Nephron (organoid): ENCODE measurements at regions not wholly inside any gene's neighbourhood (a gene's known extent, or its start where the extent isn't known, plus 50 kb on each side); places are given as distances from the start of the nearest gene placed in this dataset.

Experiments
- H3K27ac Mint-ChIP-seq, 3 experiments: 2 replicates each; pipeline ENCODE4 v1.8.0; 2020; ENCODE audit warnings: mixed read lengths in 3 of 3, mild to moderate bottlenecking in 2 of 3, moderate library complexity in 1 of 3
- H3K27me3 Mint-ChIP-seq: 2 replicates; pipeline ENCODE4 v1.8.0; 2021; ENCODE audit warnings: low read depth, mild to moderate bottlenecking, moderate library complexity, mixed read lengths
- H3K36me3 Mint-ChIP-seq: 2 replicates; pipeline ENCODE4 v1.8.0; 2020; ENCODE audit warnings: low read depth, mixed read lengths
- H3K4me1 Mint-ChIP-seq: 2 replicates; pipeline ENCODE4 v1.8.0; 2020; ENCODE audit warnings: mixed read lengths
- H3K4me3 Mint-ChIP-seq, 3 experiments: 2 replicates each; pipeline ENCODE4 v1.8.0; 2020; ENCODE audit warnings: mild to moderate bottlenecking in 3 of 3, mixed read lengths in 3 of 3, moderate library complexity in 2 of 3
- H3K9me3 Mint-ChIP-seq: 2 replicates; pipeline ENCODE4 v1.8.0; 2020; ENCODE audit warnings: mixed read lengths
- CTCF ChIP-seq, 3 experiments: fragments of 200-600 bp; sonication (generic); IDR thresholded peaks; one replicate each; pipeline ENCODE4 v1.5.0; 2021; ENCODE audit warnings: antibody characterized with exemption in 3 of 3; ENCODE audit not compliant: unreplicated experiment in 3 of 3

- Mint-ChIP-seq H3K4me1 (peaks cover 5% of the 10 kb centered on the region), H3K9me3 (no peaks in the 10 kb centered on the region), H3K36me3 (no peaks in the 10 kb centered on the region), H3K27ac (peak overlapping the region in 1 of 3 experiments; percentile 31), H3K4me3 (no peak overlapping the region), H3K27me3 (no peaks in the 10 kb centered on the region)
- no peak for TF ChIP-seq CTCF (IDR thresholded peaks at IDR 0.05; ENCODE audit: unreplicated experiment in 3 of 3)
Measured at GRCh38 chr5:130992095-130992494, 173.0 kb downstream of the HINT1 start.

GRCh38 chr5:130985776-130986175 lies 179.3 kb downstream of the HINT1 start:
- TF ChIP-seq CTCF (IDR thresholded peaks at IDR 0.05; ENCODE audit: unreplicated experiment in 3 of 3), result no peak
- H3K27me3 Mint-ChIP-seq, result no peaks in the 10 kb centered on the region
- no peaks in the 10 kb centered on the region for H3K4me1 Mint-ChIP-seq
- H3K9me3 Mint-ChIP-seq, result no peaks in the 10 kb centered on the region
- H3K4me3 Mint-ChIP-seq, result no peak overlapping the region
- H3K36me3 Mint-ChIP-seq, result no peaks in the 10 kb centered on the region
- peak overlapping the region in 2 of 3 experiments; percentile 2 to 11 for H3K27ac Mint-ChIP-seq

- Mint-ChIP-seq H3K9me3 (no peaks in the 10 kb centered on the region), H3K4me1 (no peaks in the 10 kb centered on the region), H3K27me3 (no peaks in the 10 kb centered on the region), H3K27ac (no peak overlapping the region), H3K36me3 (no peaks in the 10 kb centered on the region), H3K4me3 (no peak overlapping the region)
- TF ChIP-seq CTCF (IDR thresholded peaks at IDR 0.05; ENCODE audit: unreplicated experiment in 3 of 3), result no peak
Measured at GRCh38 chr5:130981663-130982062, 183.4 kb downstream of the HINT1 start.

GRCh38 chr5:130978475-130978874 lies 186.6 kb downstream of the HINT1 start:
- TF ChIP-seq CTCF (IDR thresholded peaks at IDR 0.05; ENCODE audit: unreplicated experiment in 3 of 3), result no peak
- Mint-ChIP-seq H3K4me1 (peaks cover 4% of the 10 kb centered on the region), H3K27ac (no peak overlapping the region), H3K27me3 (no peaks in the 10 kb centered on the region), H3K36me3 (no peaks in the 10 kb centered on the region), H3K4me3 (no peak overlapping the region), H3K9me3 (no peaks in the 10 kb centered on the region)

GRCh38 chr5:130976493-130976892 lies 188.6 kb downstream of the HINT1 start:
- H3K9me3 Mint-ChIP-seq, result no peaks in the 10 kb centered on the region
- no peaks in the 10 kb centered on the region for H3K27me3 Mint-ChIP-seq
- H3K4me3 Mint-ChIP-seq, result no peak overlapping the region
- TF ChIP-seq CTCF (IDR thresholded peaks at IDR 0.05; ENCODE audit: unreplicated experiment in 3 of 3), result no peak
- H3K27ac Mint-ChIP-seq, result no peak overlapping the region
- H3K36me3 Mint-ChIP-seq, result no peaks in the 10 kb centered on the region
- H3K4me1 Mint-ChIP-seq, result peaks cover 4% of the 10 kb centered on the region

GRCh38 chr5:130975847-130976246 lies 189.2 kb downstream of the HINT1 start:
- Mint-ChIP-seq H3K4me3 (no peak overlapping the region), H3K27ac (no peak overlapping the region), H3K9me3 (no peaks in the 10 kb centered on the region), H3K27me3 (no peaks in the 10 kb centered on the region), H3K36me3 (no peaks in the 10 kb centered on the region), H3K4me1 (peaks cover 4% of the 10 kb centered on the region)
- no peak for TF ChIP-seq CTCF (IDR thresholded peaks at IDR 0.05; ENCODE audit: unreplicated experiment in 3 of 3)
